Ovary (tissue), 3 donors: ENCODE measurements at regions not wholly inside any gene's neighbourhood (a gene's known extent, or its start where the extent isn't known, plus 50 kb on each side); places are given as distances from the start of the nearest gene placed in this dataset.

Source experiments
- POLR2A ChIP-seq: fragments of 450-650 bp; IDR thresholded peaks from one replicate; pipeline ENCODE4 v1.6.1; 2017; ENCODE audit warnings: antibody characterized with exemption, mild to moderate bottlenecking, moderate library complexity
- TF ChIP-seq, protein P1 (sequence below), 3 donors: fragments of 450-650 bp in 2 of 3; fragments of 200-600 bp in 1 of 3; IDR thresholded peaks; one replicate each; pipeline versions ENCODE4 v1.5.1 to v1.8.0; 2016 to 2022; ENCODE audit warnings: antibody characterized with exemption in 3 of 3, mild to moderate bottlenecking in 1 of 3
- donor health status: DM: no; HTN: no; CAD: no.

DNA sequence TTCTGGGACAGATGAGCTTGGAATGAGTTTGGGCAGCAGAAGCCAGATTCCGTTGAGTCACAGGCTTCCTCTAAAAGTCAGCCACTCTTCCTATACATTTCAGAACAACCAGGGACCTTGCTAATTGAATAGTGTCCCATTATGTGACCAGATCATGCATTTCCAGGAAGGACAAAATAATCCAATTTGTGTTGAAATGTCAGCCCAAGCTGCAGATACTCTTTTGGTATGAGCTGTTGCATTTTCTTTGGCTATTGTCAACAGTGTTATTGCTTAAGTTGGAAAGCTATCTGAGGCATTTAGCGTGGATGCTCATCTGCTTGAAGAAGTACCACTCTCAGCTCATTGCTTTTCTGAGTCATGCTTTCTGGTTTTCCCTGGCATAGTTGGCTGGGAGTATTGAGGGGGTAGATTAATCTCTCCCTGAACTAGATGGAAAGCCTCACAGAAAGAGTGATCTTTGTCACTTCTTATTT is 223.7 kb upstream of the HABP2 start:
- no peak for TF ChIP-seq POLR2A
- TF ChIP-seq, protein P1, sequence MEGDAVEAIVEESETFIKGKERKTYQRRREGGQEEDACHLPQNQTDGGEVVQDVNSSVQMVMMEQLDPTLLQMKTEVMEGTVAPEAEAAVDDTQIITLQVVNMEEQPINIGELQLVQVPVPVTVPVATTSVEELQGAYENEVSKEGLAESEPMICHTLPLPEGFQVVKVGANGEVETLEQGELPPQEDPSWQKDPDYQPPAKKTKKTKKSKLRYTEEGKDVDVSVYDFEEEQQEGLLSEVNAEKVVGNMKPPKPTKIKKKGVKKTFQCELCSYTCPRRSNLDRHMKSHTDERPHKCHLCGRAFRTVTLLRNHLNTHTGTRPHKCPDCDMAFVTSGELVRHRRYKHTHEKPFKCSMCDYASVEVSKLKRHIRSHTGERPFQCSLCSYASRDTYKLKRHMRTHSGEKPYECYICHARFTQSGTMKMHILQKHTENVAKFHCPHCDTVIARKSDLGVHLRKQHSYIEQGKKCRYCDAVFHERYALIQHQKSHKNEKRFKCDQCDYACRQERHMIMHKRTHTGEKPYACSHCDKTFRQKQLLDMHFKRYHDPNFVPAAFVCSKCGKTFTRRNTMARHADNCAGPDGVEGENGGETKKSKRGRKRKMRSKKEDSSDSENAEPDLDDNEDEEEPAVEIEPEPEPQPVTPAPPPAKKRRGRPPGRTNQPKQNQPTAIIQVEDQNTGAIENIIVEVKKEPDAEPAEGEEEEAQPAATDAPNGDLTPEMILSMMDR (IDR thresholded peaks at IDR 0.05), result no peak
